HG03565 (cell line): ENCODE measurements at regions not wholly inside any gene's neighbourhood (a gene's known extent, or its start where the extent isn't known, plus 50 kb on each side); places are given as distances from the start of the nearest gene placed in this dataset.

Experiments
- ATAC-seq: cut with Tn5 transposase; IDR thresholded peaks from one replicate; pipeline ENCODE4 v1.9.1; 2021; ENCODE audit warnings: mild to moderate bottlenecking, moderate library complexity; ENCODE audit not compliant: unreplicated experiment

DNA sequence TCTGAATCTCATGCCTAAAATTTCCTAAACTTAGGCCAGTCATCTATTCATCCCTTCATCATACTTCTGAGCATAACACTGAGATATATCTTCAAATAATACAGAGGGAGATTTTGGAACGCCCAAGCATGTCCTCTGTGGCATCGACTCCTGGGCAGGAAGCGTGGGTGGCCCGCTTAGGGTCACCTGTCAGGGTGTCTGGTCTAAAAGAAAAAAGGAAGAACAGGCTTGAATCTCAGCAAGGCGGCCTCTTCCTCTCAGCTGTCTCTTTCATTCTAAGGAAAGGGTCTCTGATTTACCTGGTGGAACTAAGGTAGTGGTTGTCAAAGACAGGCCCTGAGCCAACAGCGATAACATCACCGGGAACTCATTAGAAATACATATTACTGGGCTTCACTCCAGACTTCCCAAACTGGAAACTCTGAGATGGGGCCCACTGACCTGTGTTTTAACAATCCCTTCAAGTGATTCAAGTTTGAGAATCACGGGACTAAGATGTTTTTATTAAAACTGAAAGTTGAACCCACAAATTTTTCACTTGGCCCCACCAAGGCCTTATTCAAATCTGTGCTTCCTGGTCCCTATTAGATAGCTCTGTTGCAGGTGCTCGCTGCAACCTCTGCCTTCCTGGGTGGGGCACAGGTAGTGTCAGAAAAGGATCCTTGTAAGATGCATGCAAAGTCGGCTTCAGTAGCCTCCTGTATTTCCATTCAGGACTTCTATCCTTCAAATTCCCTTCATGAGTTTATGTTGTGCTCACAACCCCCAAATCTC lies 162.3 kb upstream of the CCDC68 start:
- ATAC-seq: no peak

DNA sequence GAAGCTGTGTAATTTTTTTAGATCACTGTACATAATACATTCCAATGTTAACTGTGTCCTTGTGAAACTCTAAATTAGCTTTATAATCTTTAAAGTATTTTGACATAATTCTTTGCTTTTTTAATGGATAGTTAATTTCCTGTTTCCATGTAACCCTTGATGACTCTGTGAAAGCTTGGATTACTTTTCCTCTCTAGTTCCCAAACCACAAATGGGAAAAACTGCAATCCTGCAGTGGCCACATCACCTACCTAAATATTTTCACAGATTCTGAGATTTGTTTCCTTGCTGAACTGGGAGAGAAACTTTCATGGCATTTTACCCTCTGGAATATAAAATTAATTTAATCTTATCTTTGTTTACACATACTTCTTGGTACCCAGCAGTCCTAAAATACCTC lies 161.6 kb upstream of the CCDC68 start:
- no peak for ATAC-seq

DNA sequence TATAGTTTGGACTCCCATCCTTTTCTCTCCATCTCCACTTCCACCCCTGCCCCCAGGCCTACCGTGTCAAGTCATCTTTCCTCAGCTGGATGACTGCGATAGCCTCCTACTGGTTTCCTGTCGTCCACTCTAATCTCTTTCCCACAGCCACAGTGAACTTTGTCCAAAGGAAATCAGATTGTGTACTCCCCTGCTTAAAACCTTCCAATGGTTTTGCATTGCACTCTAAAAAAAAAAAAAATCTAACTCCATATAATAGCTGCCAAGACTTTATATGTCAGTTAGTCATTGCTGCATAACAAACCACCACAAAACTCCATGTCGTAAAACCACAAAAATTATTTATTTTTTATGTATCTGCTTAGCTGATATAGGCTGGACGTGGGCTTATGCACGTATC lies 160.2 kb upstream of the CCDC68 start:
- ATAC-seq: no peak

DNA sequence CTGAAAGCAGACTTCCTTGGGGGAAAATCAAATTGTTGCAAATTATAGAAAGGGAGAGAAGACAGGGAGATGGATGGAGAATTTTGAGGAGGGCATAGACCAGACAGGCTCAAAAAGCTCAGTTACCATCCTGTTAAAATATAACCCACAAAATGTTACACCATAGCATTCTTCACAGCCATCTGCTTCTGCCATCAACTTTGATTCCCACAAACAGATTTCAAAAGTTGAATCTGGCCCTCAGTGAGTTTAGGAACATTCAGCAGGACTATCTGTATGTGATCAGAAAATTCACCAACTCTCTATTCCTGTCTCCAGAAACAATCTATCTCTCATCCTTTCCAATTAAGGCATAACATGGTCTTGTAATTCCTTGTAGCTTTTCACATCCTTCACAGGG lies 159.8 kb upstream of the CCDC68 start:
- no peak for ATAC-seq

DNA sequence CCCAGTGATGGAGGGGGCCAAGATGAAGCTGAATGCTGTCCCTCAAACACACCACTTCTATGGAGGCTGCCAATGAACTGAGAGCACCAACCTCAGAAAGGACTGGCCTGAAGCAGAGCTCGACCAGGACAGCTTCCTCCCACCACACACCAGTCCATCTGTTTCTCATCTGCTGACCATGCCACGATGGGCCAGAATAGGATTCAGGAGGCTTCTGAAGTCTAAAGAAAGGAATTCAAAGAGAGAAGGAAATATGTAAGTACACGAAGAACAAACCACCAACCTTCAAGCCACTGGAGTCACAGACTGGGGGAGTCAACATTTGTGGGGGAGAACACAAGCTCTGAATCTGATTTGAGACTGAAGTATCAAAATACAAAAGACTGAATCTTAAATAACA lies 157.6 kb upstream of the CCDC68 start:
- ATAC-seq: no peak

DNA sequence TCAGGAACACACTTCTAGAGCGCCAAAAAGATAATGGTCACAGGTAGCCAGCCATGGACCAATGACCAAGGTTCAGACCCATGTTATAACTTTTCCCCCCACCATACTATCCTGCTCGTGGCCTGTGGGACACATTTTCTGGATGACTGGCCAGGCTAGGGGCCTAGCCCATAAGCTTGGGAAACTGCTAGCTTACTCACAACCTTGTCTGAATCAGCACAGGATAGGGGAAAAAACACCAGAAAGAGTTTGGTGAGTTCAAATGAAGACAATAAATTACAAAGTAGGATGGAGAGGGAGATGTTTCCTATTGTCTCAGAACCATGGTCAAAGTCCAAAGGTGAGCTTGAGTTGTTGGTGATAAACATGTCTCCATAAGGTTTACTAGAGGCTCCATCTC lies 156.3 kb upstream of the CCDC68 start:
- no peak for ATAC-seq

DNA sequence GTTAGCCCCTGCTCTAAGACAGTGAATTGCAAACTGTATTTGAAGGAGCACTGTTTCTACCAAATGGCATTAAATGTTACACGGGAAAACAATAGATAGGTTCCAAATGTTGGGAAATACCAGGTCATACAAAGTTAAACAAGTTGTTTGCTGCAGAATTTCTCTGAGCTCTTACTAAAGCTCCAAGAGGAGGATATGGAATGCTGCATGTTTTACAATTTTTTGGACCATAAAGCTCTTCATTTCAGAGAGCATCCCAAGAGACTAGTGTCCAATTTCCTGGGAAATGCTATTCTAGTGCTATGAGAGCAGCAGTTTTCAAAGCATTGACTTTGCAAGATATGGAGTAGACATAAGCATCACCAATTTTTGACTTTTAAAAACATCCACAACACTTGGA lies 155.6 kb upstream of the CCDC68 start:
- no peak for ATAC-seq

DNA sequence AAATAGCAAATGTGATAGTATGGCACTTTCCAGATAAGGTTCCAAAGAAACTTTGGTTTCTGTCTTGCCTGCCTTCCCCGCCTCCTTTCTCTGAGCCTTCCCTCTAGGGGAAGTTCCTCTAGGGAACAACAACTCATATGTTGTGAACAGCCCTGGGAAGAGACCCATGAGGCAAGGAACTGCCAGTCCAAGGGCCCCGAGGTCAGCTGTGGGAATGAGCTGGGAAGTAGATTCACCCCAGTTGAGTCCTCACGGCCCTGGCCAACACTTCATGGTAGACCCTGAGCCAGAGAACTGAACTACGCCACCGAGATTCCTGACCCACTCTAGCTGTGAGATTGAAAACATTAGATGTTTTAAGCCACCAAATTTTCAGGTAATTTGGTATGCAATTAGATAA lies 154.5 kb upstream of the CCDC68 start:
- ATAC-seq: no peak

DNA sequence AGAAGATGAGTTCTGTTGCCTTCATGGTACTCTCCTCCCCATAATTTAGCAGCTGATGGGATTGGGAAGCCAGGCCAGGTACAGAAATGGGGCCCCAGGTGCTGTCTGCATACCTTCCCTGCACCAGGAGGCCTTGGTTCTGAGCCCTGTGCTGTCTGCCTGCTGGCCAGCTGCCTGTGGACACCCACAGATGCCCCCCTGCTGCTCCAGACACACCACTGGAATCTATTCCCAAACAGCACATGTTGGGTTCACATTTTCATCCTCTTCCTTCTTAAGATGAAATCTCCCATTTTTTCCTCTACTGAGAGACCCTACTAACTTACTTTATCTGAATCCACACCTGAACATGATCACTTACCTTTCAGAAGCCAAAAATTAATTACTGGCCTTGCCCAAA lies 152.0 kb upstream of the CCDC68 start:
- no peak for ATAC-seq

DNA sequence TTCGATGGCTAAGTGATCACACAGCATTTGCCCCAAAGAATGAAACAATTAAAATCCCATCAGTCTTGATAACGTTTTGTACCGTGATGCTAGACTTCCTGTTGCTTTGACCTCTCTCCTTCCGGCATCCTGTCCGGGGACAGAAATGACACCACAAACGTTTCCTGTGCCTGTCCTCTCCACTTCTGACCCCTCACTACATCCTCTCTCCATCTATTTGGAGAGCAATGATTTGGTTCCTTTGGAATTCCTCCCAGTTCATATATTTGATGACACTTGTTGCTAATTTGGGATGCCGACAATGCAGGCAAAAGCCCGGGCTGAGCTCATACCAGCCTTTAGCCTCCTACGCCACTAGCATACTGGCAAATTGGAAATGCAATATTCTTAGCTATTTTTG lies 151.2 kb upstream of the CCDC68 start:
- ATAC-seq: no peak

DNA sequence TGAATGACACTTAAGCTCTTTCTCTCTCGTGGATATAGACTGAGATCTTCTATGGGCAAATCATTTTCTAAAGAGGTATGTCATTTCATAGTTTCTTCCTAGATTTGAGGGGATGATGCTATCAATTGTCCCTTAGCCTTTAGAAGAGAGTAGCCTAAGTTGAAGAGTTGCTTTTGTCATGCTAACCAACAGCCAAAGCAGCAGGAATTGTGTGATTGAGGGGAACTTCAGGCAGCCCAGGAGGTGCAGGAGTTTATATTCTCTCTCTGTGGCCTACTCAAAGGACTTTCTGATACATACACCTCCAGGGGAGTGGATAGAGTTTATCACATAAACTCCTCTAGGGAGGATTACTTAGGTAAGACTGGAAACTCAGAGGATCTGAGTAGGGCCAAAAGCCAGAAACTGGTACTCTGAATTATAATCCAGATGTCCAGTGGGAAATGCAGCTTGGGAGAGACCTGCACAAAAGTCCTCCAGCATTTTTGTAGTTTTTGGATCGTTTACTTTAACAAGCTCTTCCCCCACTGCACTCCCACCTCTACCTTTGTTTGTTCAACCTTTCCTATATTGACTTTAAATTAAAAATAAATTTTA lies 150.7 kb upstream of the CCDC68 start:
- no peak for ATAC-seq

DNA sequence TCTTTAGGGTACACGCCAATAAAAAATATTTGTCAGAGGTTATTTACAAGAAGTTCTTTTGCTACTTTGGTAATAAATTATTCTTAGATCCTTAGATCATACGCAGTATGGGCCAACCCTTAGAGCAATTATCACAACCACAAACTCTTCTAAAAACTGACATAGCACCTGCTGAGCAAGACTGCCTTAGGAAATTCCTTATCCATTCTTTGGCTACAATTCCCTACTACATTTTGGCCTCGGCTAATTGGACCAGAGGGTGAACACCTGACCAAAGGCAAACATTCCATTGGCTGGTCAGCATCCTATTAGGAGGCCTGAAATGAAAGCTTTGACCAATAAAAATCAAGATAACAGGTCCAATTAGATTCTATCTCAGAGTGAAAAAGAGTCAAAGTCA lies 147.6 kb upstream of the CCDC68 start:
- no peak for ATAC-seq

DNA sequence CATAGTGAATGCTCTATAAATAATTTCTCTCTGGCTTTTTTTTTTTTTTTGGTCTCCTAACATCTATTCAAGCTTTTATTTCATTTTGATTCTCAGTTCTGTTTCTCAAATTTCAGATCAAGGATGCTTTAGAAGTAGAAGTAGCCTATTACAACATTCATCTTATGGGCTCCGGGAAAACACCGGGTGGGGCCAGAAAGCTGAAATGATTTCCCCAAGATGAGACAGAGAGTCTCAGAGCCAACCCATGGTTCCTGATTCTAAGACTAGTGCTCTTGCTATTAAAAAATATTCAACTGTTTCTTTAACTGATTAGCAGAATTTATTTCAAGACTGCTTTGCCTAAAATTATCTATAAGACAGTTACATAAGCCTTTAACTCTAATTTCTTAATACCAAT lies 147.2 kb upstream of the CCDC68 start:
- ATAC-seq: no peak

DNA sequence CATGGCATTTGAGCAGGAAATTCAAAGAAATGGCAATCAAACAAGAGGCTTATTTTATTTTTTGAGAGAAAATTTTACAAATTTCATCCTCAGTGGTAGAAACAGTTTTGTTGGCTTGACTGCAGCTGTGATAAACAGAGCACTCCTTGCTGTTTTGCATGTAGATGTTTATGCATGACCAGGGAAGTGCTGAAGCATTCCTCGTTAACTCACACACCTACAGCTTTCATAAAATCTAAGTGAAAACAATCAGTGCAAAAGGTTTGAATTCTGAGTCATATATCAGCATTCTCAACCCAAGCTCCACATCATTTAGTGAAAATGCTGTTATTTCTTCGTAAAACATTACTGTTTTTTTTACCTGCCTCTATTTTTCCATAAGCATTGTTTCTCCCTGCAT lies 146.6 kb upstream of the CCDC68 start:
- ATAC-seq: no peak

DNA sequence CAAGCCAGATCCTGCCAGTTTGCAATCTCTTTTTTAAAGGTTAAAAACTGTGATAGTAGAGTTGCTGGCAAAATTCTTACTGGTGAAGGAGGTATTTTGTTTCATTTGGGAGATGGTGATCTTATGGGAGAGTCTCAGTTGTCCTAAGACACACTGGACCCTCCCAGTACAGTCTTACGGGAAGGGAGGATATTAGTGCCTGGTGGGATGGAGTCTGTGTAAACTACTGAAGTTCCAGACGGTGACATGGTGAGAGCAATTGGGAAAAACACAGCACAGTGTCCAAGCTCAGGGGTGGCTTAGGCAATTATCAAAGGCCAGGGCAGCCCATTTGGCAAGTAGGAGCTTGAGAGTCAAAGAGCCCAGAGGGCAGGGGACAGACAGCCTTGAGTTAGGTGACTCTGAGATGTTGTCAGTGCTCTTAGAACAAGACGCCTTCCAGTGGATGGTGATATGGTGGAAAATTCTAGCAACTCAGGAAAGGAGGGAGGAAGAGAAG lies 143.7 kb upstream of the CCDC68 start:
- ATAC-seq: no peak

DNA sequence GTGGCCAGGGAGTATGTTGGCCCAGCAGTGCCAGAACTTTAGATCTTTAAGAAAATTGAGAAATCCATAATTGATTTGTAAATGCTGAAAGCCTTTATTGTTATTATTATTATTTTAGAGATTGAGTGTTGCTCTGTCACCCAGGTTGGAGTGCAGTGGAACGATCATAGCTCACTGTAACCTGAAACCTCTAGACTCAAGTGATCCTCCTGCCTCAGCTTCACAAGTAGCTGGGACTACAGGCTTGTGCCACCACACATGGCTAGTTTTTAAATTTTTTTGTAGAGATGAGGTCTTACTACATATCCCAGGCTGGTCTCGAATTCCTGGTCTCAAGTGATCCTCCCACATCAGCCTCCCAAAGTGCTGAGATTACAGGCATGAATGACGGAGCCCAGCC lies 143.2 kb upstream of the CCDC68 start:
- no peak for ATAC-seq

DNA sequence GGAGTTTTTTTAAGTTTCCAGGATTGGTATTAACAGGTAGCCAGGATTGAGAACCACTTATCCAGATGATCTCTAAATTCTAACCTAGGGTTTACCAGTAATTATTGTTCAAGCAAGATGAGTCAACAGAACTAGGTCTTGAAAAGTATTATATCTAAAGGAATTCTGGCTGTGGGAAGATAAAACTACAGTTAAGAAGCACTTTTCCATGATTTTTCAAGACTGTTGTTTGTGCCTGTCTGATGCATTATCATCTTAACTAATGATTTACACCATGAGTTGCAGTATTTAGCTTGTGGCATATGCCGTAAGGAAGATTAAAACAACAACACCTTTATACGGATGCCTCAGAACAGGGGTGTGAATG lies 142.2 kb upstream of the CCDC68 start:
- no peak for ATAC-seq

DNA sequence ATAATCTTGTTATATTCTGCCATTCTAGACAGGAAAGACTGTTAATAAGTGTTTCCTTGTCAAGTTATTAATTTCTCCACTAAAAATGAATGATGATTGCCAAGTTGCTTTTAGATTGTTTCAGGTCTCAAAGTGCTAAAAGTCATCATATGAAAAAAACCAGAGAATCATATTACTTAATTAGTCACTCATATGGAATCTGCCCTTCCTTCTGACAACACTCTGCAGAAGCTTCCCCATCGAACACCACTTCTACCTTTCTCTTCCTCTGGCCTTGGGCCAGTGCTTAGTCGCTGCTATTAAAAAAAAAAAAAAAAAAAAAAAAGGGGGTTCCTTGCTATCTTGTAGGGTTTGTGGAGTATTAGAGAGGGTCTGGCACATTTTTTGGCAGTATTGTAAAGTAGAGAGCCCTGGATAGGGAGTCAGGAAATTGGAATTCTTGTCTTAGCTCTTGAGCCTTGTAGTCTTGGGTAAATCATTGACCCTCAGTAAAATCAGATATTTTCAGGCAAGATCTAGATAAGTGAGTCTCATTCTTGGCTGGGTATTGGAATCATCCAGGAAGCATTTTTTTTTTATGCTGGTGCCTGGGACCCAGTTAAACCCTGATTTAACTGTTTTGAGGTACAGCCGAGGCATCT lies 141.7 kb upstream of the CCDC68 start:
- ATAC-seq: no peak

DNA sequence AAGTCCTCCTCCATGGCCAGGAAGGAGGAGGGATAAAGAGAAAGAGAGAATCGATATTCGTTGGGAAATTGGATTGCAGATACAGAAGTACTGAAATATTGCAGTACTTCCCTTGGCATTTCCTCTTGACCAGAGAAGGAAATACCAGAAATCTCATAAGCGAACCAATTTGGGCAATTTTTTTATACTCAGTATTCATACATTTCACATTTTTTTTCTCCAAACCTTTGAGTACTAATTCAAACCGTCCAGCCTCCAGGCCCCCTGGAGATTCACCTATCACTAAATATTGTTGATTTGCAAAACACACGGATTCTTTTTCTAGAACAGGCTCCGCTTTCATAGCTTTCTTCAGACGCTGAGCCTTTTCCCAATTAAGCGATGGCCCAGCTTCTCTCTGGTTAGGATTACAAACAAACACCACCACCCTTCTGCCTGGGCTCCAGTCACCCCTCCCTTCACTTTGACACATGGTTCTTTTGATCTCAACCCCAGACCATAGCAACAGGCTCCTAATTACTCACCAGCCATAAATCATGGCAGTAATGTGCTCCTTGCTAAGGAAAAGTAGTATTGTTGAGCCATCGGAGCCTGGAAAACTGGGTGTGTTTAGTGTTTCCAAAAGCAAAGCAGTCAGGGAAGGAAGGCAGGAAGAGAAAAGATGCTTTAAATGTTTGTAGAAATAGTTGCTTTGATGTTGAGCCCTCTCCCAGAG lies 138.4 kb upstream of the CCDC68 start:
- no peak for ATAC-seq

DNA sequence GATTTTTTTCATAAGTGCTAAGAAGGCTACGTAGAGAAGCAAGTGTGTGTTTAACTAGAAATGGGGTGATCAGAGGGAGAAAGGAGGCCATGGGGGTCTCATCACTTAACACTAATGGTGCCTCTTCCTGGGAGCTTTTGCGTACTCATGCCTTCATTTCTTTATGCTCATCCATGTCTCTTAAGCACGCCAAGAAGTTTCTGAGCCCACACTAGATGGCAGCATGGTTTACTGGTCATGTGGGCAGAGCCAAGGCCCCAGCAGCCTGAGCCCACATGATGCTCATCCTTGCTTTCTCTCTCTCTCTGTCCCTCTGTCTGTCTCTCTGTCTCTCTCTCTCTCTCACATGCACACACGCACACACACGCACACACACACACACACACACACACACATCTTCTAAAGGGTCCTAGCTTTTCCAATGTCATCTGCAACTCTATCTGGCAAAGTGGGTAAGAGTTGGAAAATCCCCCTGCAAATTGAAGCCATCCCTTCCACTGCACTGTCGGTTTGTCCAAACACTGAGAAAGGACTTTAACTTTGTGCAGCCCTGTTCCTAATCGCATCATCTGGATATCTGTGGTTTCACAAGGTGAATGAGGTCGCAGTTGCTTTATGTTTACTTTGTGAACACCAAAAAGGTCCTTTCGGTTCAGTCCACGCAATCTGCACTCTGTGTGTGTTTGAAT lies 137.1 kb upstream of the CCDC68 start:
- peak; percentile 51 for ATAC-seq

DNA sequence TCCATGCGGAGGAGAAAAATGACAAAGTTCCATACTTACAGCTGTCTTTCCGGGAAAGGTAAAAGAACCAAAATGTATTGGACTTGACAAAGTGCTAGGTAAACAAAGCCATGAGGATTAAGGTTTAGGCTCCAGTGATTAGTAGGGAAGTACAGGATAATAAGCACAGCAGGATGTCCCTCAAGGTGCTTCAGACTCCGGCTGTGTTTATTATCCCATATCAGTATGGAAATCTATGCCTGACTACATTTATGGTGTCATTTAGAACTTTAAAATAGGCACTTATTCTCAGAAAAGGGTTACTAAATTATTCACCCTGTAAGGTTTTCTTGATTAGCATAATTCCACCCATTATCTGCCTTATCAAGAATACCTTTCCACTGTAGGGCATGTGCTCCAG lies 136.3 kb upstream of the CCDC68 start:
- ATAC-seq: no peak
